Activated T-helper 17 cell treated with anti-CD3 and anti-CD28 coated beads, Interleukin-2, amount 50 U/mL, for 72 hours (primary cell): ENCODE measurements at regions not wholly inside any gene's neighbourhood (a gene's known extent, or its start where the extent isn't known, plus 50 kb on each side); places are given as distances from the start of the nearest gene placed in this dataset.
A peak's percentile ranks its signal among the peaks of the same experiment; 100 is the strongest.

ENCODE experiments used
- ATAC-seq: fragments of 150-1000 bp; cut with Tn5 transposase; replicated peaks from 2 replicates; pipeline ENCODE4 v1.10.0; 2021; ENCODE audit warnings: mild to moderate bottlenecking, moderate library complexity
- H3K27ac Mint-ChIP-seq: one replicate; pipeline ENCODE4 v1.8.0; 2022; ENCODE audit warnings: mixed read lengths
- H3K27me3 Mint-ChIP-seq: one replicate; pipeline ENCODE4 v1.8.0; 2022; ENCODE audit warnings: mixed read lengths
- H3K36me3 Mint-ChIP-seq: one replicate; pipeline ENCODE4 v1.8.0; 2022; ENCODE audit warnings: low read depth, mild to moderate bottlenecking, mixed read lengths
- H3K4me1 Mint-ChIP-seq: one replicate; pipeline ENCODE4 v1.8.0; 2022; ENCODE audit warnings: mixed read lengths
- H3K4me3 Mint-ChIP-seq: one replicate; pipeline ENCODE4 v1.8.0; 2022; ENCODE audit warnings: mild to moderate bottlenecking, mixed read lengths
- H3K9me3 Mint-ChIP-seq: one replicate; pipeline ENCODE4 v1.8.0; 2022; ENCODE audit warnings: mixed read lengths

- no peaks in the 10 kb centered on the region for H3K9me3 Mint-ChIP-seq
- H3K27ac Mint-ChIP-seq: no peak overlapping the region
These were observed 177.9 kb downstream of the PHLDA1 start for GRCh38 chr12:75853626-75854025.

GRCh38 chr12:75852956-75853355 is 178.6 kb downstream of the PHLDA1 start:
- Mint-ChIP-seq H3K27ac (no peak overlapping the region), H3K4me1 (no peaks in the 10 kb centered on the region), H3K9me3 (no peaks in the 10 kb centered on the region), H3K36me3 (no peaks in the 10 kb centered on the region), H3K4me3 (no peak overlapping the region), H3K27me3 (peaks cover 4% of the 10 kb centered on the region)
- ATAC-seq: no peak

More at GRCh38 chr12:75853626-75854025, 177.9 kb downstream of the PHLDA1 start:
- no peak overlapping the region for H3K4me3 Mint-ChIP-seq
- no peak for ATAC-seq
- no peaks in the 10 kb centered on the region for H3K36me3 Mint-ChIP-seq
- H3K27me3 Mint-ChIP-seq: peaks cover 4% of the 10 kb centered on the region
- no peaks in the 10 kb centered on the region for H3K4me1 Mint-ChIP-seq

GRCh38 chr12:75852143-75852542 is 179.4 kb downstream of the PHLDA1 start:
- peaks cover 4% of the 10 kb centered on the region for H3K27me3 Mint-ChIP-seq
- H3K36me3 Mint-ChIP-seq: no peaks in the 10 kb centered on the region
- H3K4me3 Mint-ChIP-seq: no peak overlapping the region
- H3K9me3 Mint-ChIP-seq: no peaks in the 10 kb centered on the region
- no peak for ATAC-seq
- H3K27ac Mint-ChIP-seq: no peak overlapping the region
- no peaks in the 10 kb centered on the region for H3K4me1 Mint-ChIP-seq

GRCh38 chr12:75850721-75851462 is 180.7 kb downstream of the PHLDA1 start:
- Mint-ChIP-seq H3K4me1 (no peaks in the 10 kb centered on the region), H3K9me3 (peaks cover 2% of the 10 kb centered on the region), H3K27me3 (peaks cover 4% of the 10 kb centered on the region), H3K36me3 (no peaks in the 10 kb centered on the region), H3K27ac (peak overlapping the region; percentile 14), H3K4me3 (no peak overlapping the region)
- ATAC-seq: no peak

GRCh38 chr12:75848961-75849360 is 182.6 kb downstream of the PHLDA1 start:
- Mint-ChIP-seq H3K9me3 (peaks cover 3% of the 10 kb centered on the region), H3K27ac (no peak overlapping the region), H3K4me1 (no peaks in the 10 kb centered on the region), H3K27me3 (no peaks in the 10 kb centered on the region), H3K36me3 (no peaks in the 10 kb centered on the region), H3K4me3 (no peak overlapping the region)
- ATAC-seq: no peak

GRCh38 chr12:75848431-75848925 is 183.1 kb downstream of the PHLDA1 start:
- Mint-ChIP-seq H3K4me3 (no peak overlapping the region), H3K27me3 (no peaks in the 10 kb centered on the region)

GRCh38 chr12:75846102-75846501 is 185.5 kb downstream of the PHLDA1 start:
- H3K27ac Mint-ChIP-seq: no peak overlapping the region
- no peak overlapping the region for H3K4me3 Mint-ChIP-seq
- H3K27me3 Mint-ChIP-seq: no peaks in the 10 kb centered on the region
- H3K9me3 Mint-ChIP-seq: peaks cover 3% of the 10 kb centered on the region
- no peaks in the 10 kb centered on the region for H3K4me1 Mint-ChIP-seq
- ATAC-seq: no peak
- no peaks in the 10 kb centered on the region for H3K36me3 Mint-ChIP-seq

More at GRCh38 chr12:75848431-75848925, 183.1 kb downstream of the PHLDA1 start:
- no peaks in the 10 kb centered on the region for H3K36me3 Mint-ChIP-seq
- no peaks in the 10 kb centered on the region for H3K4me1 Mint-ChIP-seq
- no peak overlapping the region for H3K27ac Mint-ChIP-seq
- peaks cover 3% of the 10 kb centered on the region for H3K9me3 Mint-ChIP-seq
- ATAC-seq: no peak

GRCh38 chr12:75844985-75845384 is 186.6 kb downstream of the PHLDA1 start:
- H3K4me1 Mint-ChIP-seq: no peaks in the 10 kb centered on the region
- peaks cover 3% of the 10 kb centered on the region for H3K9me3 Mint-ChIP-seq
- no peak overlapping the region for H3K27ac Mint-ChIP-seq
- H3K36me3 Mint-ChIP-seq: no peaks in the 10 kb centered on the region
- H3K4me3 Mint-ChIP-seq: no peak overlapping the region
- H3K27me3 Mint-ChIP-seq: no peaks in the 10 kb centered on the region
- ATAC-seq: no peak

- Mint-ChIP-seq H3K27ac (no peak overlapping the region), H3K4me3 (no peak overlapping the region), H3K36me3 (no peaks in the 10 kb centered on the region), H3K27me3 (no peaks in the 10 kb centered on the region), H3K9me3 (peaks cover 3% of the 10 kb centered on the region), H3K4me1 (no peaks in the 10 kb centered on the region)
- ATAC-seq: no peak
These were observed 187.4 kb downstream of the PHLDA1 start for GRCh38 chr12:75844049-75844770.

- Mint-ChIP-seq H3K36me3 (no peaks in the 10 kb centered on the region), H3K4me3 (no peak overlapping the region), H3K9me3 (peaks cover 3% of the 10 kb centered on the region), H3K4me1 (no peaks in the 10 kb centered on the region), H3K27me3 (no peaks in the 10 kb centered on the region), H3K27ac (no peak overlapping the region)
- ATAC-seq: no peak
These were observed 189.5 kb downstream of the PHLDA1 start for GRCh38 chr12:75842090-75842489.

GRCh38 chr12:75840994-75841355 is 190.6 kb downstream of the PHLDA1 start:
- Mint-ChIP-seq H3K9me3 (peaks cover 2% of the 10 kb centered on the region), H3K27ac (no peak overlapping the region), H3K27me3 (no peaks in the 10 kb centered on the region), H3K36me3 (no peaks in the 10 kb centered on the region), H3K4me3 (no peak overlapping the region), H3K4me1 (no peaks in the 10 kb centered on the region)
- ATAC-seq: no peak

- Mint-ChIP-seq H3K4me1 (no peaks in the 10 kb centered on the region), H3K36me3 (no peaks in the 10 kb centered on the region), H3K27me3 (no peaks in the 10 kb centered on the region), H3K9me3 (no peaks in the 10 kb centered on the region), H3K4me3 (no peak overlapping the region), H3K27ac (no peak overlapping the region)
- peak; percentile 72 for ATAC-seq
These were observed 193.3 kb downstream of the PHLDA1 start for GRCh38 chr12:75838309-75838708.

- no peak for ATAC-seq
- Mint-ChIP-seq H3K36me3 (no peaks in the 10 kb centered on the region), H3K4me1 (no peaks in the 10 kb centered on the region), H3K27ac (no peak overlapping the region), H3K4me3 (no peak overlapping the region), H3K27me3 (no peaks in the 10 kb centered on the region), H3K9me3 (no peaks in the 10 kb centered on the region)
These were observed 193.9 kb downstream of the PHLDA1 start for GRCh38 chr12:75837700-75838099.

- no peaks in the 10 kb centered on the region for H3K4me1 Mint-ChIP-seq
- no peak for ATAC-seq
- H3K27me3 Mint-ChIP-seq: no peaks in the 10 kb centered on the region
- H3K36me3 Mint-ChIP-seq: no peaks in the 10 kb centered on the region
- no peak overlapping the region for H3K27ac Mint-ChIP-seq
- H3K9me3 Mint-ChIP-seq: no peaks in the 10 kb centered on the region
- H3K4me3 Mint-ChIP-seq: no peak overlapping the region
These were observed 195.0 kb downstream of the PHLDA1 start for GRCh38 chr12:75836533-75836932.

GRCh38 chr12:75834591-75834990 is 197.0 kb downstream of the PHLDA1 start:
- H3K4me1 Mint-ChIP-seq: no peaks in the 10 kb centered on the region
- H3K4me3 Mint-ChIP-seq: no peak overlapping the region
- H3K27ac Mint-ChIP-seq: no peak overlapping the region
- H3K9me3 Mint-ChIP-seq: no peaks in the 10 kb centered on the region
- H3K27me3 Mint-ChIP-seq: no peaks in the 10 kb centered on the region
- no peak for ATAC-seq
- H3K36me3 Mint-ChIP-seq: no peaks in the 10 kb centered on the region
